Transverse colon (tissue), 4 donors: ENCODE measurements at regions not wholly inside any gene's neighbourhood (a gene's known extent, or its start where the extent isn't known, plus 50 kb on each side); places are given as distances from the start of the nearest gene placed in this dataset.

Experiments
- CTCF ChIP-seq, 5 experiments: fragments of 200-600 bp in 3 of 5; fragments of 450-650 bp in 2 of 5; sonication (generic) in 3 of 5; IDR thresholded peaks; 1 replicate in 2 of 5; 2 replicates in 3 of 5; pipeline ENCODE4 v1.5.1; 2016 to 2017; ENCODE audit warnings: antibody characterized with exemption in 5 of 5, inconsistent platforms in 3 of 5, mild to moderate bottlenecking in 2 of 5, moderate library complexity in 1 of 5
- POLR2A ChIP-seq: fragments of 450-650 bp; IDR thresholded peaks from one replicate; pipeline ENCODE4 v1.6.1; 2016; ENCODE audit warnings: antibody characterized with exemption, mild to moderate bottlenecking, moderate library complexity
- POLR2AphosphoS5 ChIP-seq, 3 donors: sonication (generic); formaldehyde crosslinking; IDR thresholded peaks; one replicate each; pipeline ENCODE4 v1.6.1; 2016; ENCODE audit warnings: antibody characterized with exemption in 3 of 3

GRCh38 chr9:31823365-31823764 is 561.1 kb upstream of the ACO1 start:
- TF ChIP-seq CTCF (IDR thresholded peaks at IDR 0.05) (no peak), POLR2A (no peak), POLR2AphosphoS5 (IDR thresholded peaks at IDR 0.05) (no peak)
